ENCODE measurements at regions not wholly inside any gene's neighbourhood (a gene's known extent, or its start where the extent isn't known, plus 50 kb on each side); places are given as distances from the start of the nearest gene placed in this dataset.

- no peak overlapping the region for H2AK9ac ChIP-seq (replicated peaks; ENCODE audit: low read depth, low read length, poor library complexity)
- no peak overlapping the region for H3K27ac ChIP-seq (ENCODE audit: insufficient read depth, low read length)
- peak overlapping the region; percentile 77; the same call in 1 of the 2 replicates for H3K18ac ChIP-seq (ENCODE audit: low read depth, low read length)
- H4K91ac ChIP-seq (ENCODE audit: insufficient read depth, low read depth, low read length), result no peak overlapping the region; the same call in 1 of the 2 replicates
- peak overlapping the region; percentile 32; the same call in 1 of the 2 replicates for H4K5ac ChIP-seq (ENCODE audit: low read depth, low read length)
- peaks cover 5% of the 10 kb centered on the region for H3K9me1 ChIP-seq (ENCODE audit: insufficient read depth, low read length)
- in situ Hi-C loops (cut with MboI; ENCODE audit: low sequenced_read_pairs) (no loop called here), dilution Hi-C loops (cut with HindIII; ENCODE audit: low sequenced_read_pairs, unreplicated experiment) (no loop called here), intact Hi-C loops (cut with micrococcal nuclease) (no loop called here)
- no peaks in the 10 kb centered on the region for H3K27me3 ChIP-seq (ENCODE audit: control insufficient read depth, insufficient read depth, low read length)
- WGBS, 2 experiments (ENCODE audit: extremely low coverage in 2 of 2, insufficient read length in 1 of 2), result no CpG with 5 or more reads among the region's 1 CpG
- H4K20me1 ChIP-seq (ENCODE audit: insufficient read depth, low read length), result no peaks in the 10 kb centered on the region
- H3K36me3 ChIP-seq (ENCODE audit: control insufficient read depth, insufficient read depth, low read length), result no peaks in the 10 kb centered on the region
- 0 out of 4 replicates have a peak, but pooled peaks cover 0 to 3% of the 10 kb centered on the region in 2 experiments for H3K79me1 ChIP-seq (ENCODE audit: low read depth in 1 of 2, low read length in 2 of 2)
- H3K4me3 ChIP-seq (ENCODE audit: insufficient read depth, low read depth, low read length), result no peak overlapping the region
- CTCF ChIA-PET, result no interaction called here
- H3K4ac ChIP-seq (ENCODE audit: low read depth, low read length), result 0 out of 2 replicates have a peak overlapping the region, but pooled peaks have one; percentile 22
- no peaks in the 10 kb centered on the region for H3K9me3 ChIP-seq (ENCODE audit: control insufficient read depth, insufficient read depth, low read length)
- H3K56ac ChIP-seq (ENCODE audit: extremely low read depth, insufficient read depth, low read length), result no peak overlapping the region
- peak overlapping the region; percentile 54; the same call in 1 of the 2 replicates for H2BK20ac ChIP-seq (ENCODE audit: low read depth, low read length)
- peak overlapping the region; percentile 53; the same call in 1 of the 2 replicates for H2BK120ac ChIP-seq (ENCODE audit: low read depth, low read length)
- no peak overlapping the region for H3K9ac ChIP-seq (ENCODE audit: low read depth, low read length)
- no peak overlapping the region for H2BK15ac ChIP-seq (ENCODE audit: low read depth, low read length)
- ATAC-seq (ENCODE audit: low read depth), result no peak
- H3K4me2 ChIP-seq (ENCODE audit: low read depth, low read length), result no peak overlapping the region
- peak overlapping the region in 1 of 2 experiments; percentile 51; a peak in 1 of 4 replicates for H4K8ac ChIP-seq (ENCODE audit: low read depth in 2 of 2, low read length in 2 of 2)
- peak; percentile 8 for DNase-seq
- H3K4me1 ChIP-seq (ENCODE audit: control insufficient read depth, insufficient read depth, low read length), result peaks cover 13% of the 10 kb centered on the region
- no peak overlapping the region for H2AFZ ChIP-seq (replicated peaks; ENCODE audit: low read length, poor library complexity)
- H2AK5ac ChIP-seq (ENCODE audit: low read depth, low read length), result no peak overlapping the region
- POLR2A ChIA-PET (ENCODE audit: unreplicated experiment), result no interaction called here
- no peak overlapping the region; the same call in 1 of the 2 replicates for H3K23ac ChIP-seq (ENCODE audit: low read depth, low read length)
- TF ChIP-seq RCOR1 (IDR thresholded peaks at IDR 0.05; ENCODE audit: insufficient replicate concordance, low read length), result no peak
- TF ChIP-seq CEBPB (IDR thresholded peaks at IDR 0.05; ENCODE audit: low read depth, low read length), result no peak
- no peak for TF ChIP-seq MAFK (IDR thresholded peaks at IDR 0.05; ENCODE audit: low read depth, low read length)
- no peak for TF ChIP-seq FOS (IDR thresholded peaks at IDR 0.05; ENCODE audit: low read depth, low read length)
- TF ChIP-seq MAZ (IDR thresholded peaks at IDR 0.05; ENCODE audit: borderline replicate concordance, low read depth, low read length), result no peak
- no peak for TF ChIP-seq ELK1 (IDR thresholded peaks at IDR 0.05; ENCODE audit: borderline replicate concordance, low read depth, low read length)
- no peak overlapping the region for H3K14ac ChIP-seq (replicated peaks; ENCODE audit: low read depth, low read length)
- peak overlapping the region; percentile 80 for H2BK5ac ChIP-seq (ENCODE audit: low read depth, low read length, poor library complexity, severe bottlenecking)
- BruUV-seq (replicated peaks), result no TSS peak
Measured at GRCh38 chr17:71437166-71437565, 683.7 kb upstream of the SOX9 start.

Measured in IMR-90 (cell line).